ENCODE measurements at regions not wholly inside any gene's neighbourhood (a gene's known extent, or its start where the extent isn't known, plus 50 kb on each side); places are given as distances from the start of the nearest gene placed in this dataset.
"Not testable (repeated sequence)": the region's sequence is repeated elsewhere in the genome, so short reads cannot be mapped to it uniquely, and the experiment has no call there.

GRCh38 chr21:32877888-32878287 lies 106.3 kb upstream of the PAXBP1 start:
- H3K9me1 ChIP-seq (ENCODE audit: insufficient read depth, low read length); H2BK20ac ChIP-seq (ENCODE audit: low read depth, low read length); BruUV-seq (replicated peaks); H2BK15ac ChIP-seq (ENCODE audit: low read depth, low read length); H2BK5ac ChIP-seq (ENCODE audit: low read depth, low read length, poor library complexity, severe bottlenecking); H3K36me3 ChIP-seq (ENCODE audit: control insufficient read depth, insufficient read depth, low read length); in situ Hi-C loops (cut with MboI; ENCODE audit: low sequenced_read_pairs); H3K9me3 ChIP-seq (ENCODE audit: control insufficient read depth, insufficient read depth, low read length); H4K20me1 ChIP-seq (ENCODE audit: insufficient read depth, low read length); H4K91ac ChIP-seq (ENCODE audit: insufficient read depth, low read depth, low read length); H3K4ac ChIP-seq (ENCODE audit: low read depth, low read length); H3K4me2 ChIP-seq (ENCODE audit: low read depth, low read length); H2AFZ ChIP-seq (replicated peaks; ENCODE audit: low read length, poor library complexity); CTCF ChIA-PET; H3K18ac ChIP-seq (ENCODE audit: low read depth, low read length); H3K4me3 ChIP-seq (ENCODE audit: insufficient read depth, low read depth, low read length); H2AK9ac ChIP-seq (replicated peaks; ENCODE audit: low read depth, low read length, poor library complexity); H3K27me3 ChIP-seq (ENCODE audit: control insufficient read depth, insufficient read depth, low read length); H3K14ac ChIP-seq (replicated peaks; ENCODE audit: low read depth, low read length); H3K23ac ChIP-seq (ENCODE audit: low read depth, low read length); H3K79me1 ChIP-seq (ENCODE audit: low read depth in 1 of 2, low read length in 2 of 2); H4K8ac ChIP-seq (ENCODE audit: low read depth in 2 of 2, low read length in 2 of 2); POLR2A ChIA-PET (ENCODE audit: unreplicated experiment); H2AK5ac ChIP-seq (ENCODE audit: low read depth, low read length); DNase-seq; H3K9ac ChIP-seq (ENCODE audit: low read depth, low read length); H3K56ac ChIP-seq (ENCODE audit: extremely low read depth, insufficient read depth, low read length); dilution Hi-C loops (cut with HindIII; ENCODE audit: low sequenced_read_pairs, unreplicated experiment); H3K4me1 ChIP-seq (ENCODE audit: control insufficient read depth, insufficient read depth, low read length); H2BK120ac ChIP-seq (ENCODE audit: low read depth, low read length); H3K27ac ChIP-seq (ENCODE audit: insufficient read depth, low read length); H4K5ac ChIP-seq (ENCODE audit: low read depth, low read length); intact Hi-C loops (cut with micrococcal nuclease); ATAC-seq (ENCODE audit: low read depth): not testable (repeated sequence)
- WGBS, 2 experiments (ENCODE audit: extremely low coverage in 2 of 2, insufficient read length in 1 of 2): no CpG with 5 or more reads among the region's 2 CpGs

All from IMR-90 (cell line).